ENCODE measurements at regions not wholly inside any gene's neighbourhood (a gene's known extent, or its start where the extent isn't known, plus 50 kb on each side); places are given as distances from the start of the nearest gene placed in this dataset.
"Not testable (repeated sequence)": the region's sequence is repeated elsewhere in the genome, so short reads cannot be mapped to it uniquely, and the experiment has no call there.

GRCh38 chr4:115456231-115456630 lies 342.8 kb upstream of the NDST4 start:
- Mint-ChIP-seq H3K9me3 (no peaks in the 10 kb centered on the region), H3K4me3 (no peak overlapping the region), H3K36me3 (ENCODE audit: low read depth) (no peaks in the 10 kb centered on the region), H3K4me1 (peaks cover 6% of the 10 kb centered on the region), H3K27me3 (ENCODE audit: low read depth) (no peaks in the 10 kb centered on the region), H3K27ac (no peak overlapping the region)
- no peak for TF ChIP-seq CTCF (IDR thresholded peaks at IDR 0.05; ENCODE audit: unreplicated experiment in 3 of 3)

GRCh38 chr4:115454228-115454627 lies 340.8 kb upstream of the NDST4 start:
- Mint-ChIP-seq H3K27ac (no peak overlapping the region), H3K9me3 (no peaks in the 10 kb centered on the region), H3K4me1 (peaks cover 6% of the 10 kb centered on the region)

GRCh38 chr4:115453416-115453815 lies 340.0 kb upstream of the NDST4 start:
- H3K27ac Mint-ChIP-seq = no peak overlapping the region
- H3K4me1 Mint-ChIP-seq = peaks cover 6% of the 10 kb centered on the region
- no peak for TF ChIP-seq CTCF (IDR thresholded peaks at IDR 0.05; ENCODE audit: unreplicated experiment in 3 of 3)
- H3K36me3 Mint-ChIP-seq (ENCODE audit: low read depth) = no peaks in the 10 kb centered on the region
- H3K9me3 Mint-ChIP-seq = no peaks in the 10 kb centered on the region
- H3K27me3 Mint-ChIP-seq (ENCODE audit: low read depth) = no peaks in the 10 kb centered on the region
- no peak overlapping the region for H3K4me3 Mint-ChIP-seq

More at GRCh38 chr4:115454228-115454627, 340.8 kb upstream of the NDST4 start:
- Mint-ChIP-seq H3K27me3 (ENCODE audit: low read depth) (no peaks in the 10 kb centered on the region), H3K36me3 (ENCODE audit: low read depth) (no peaks in the 10 kb centered on the region), H3K4me3 (no peak overlapping the region)
- TF ChIP-seq CTCF (IDR thresholded peaks at IDR 0.05; ENCODE audit: unreplicated experiment in 3 of 3) = no peak

GRCh38 chr4:115452229-115452628 lies 338.8 kb upstream of the NDST4 start:
- H3K4me3 Mint-ChIP-seq; H3K36me3 Mint-ChIP-seq (ENCODE audit: low read depth); H3K27me3 Mint-ChIP-seq (ENCODE audit: low read depth); H3K27ac Mint-ChIP-seq; H3K9me3 Mint-ChIP-seq; H3K4me1 Mint-ChIP-seq: not testable (repeated sequence)

GRCh38 chr4:115437739-115438138 lies 324.3 kb upstream of the NDST4 start:
- H3K27ac Mint-ChIP-seq = no peak overlapping the region
- no peaks in the 10 kb centered on the region for H3K27me3 Mint-ChIP-seq (ENCODE audit: low read depth)
- H3K4me1 Mint-ChIP-seq = no peaks in the 10 kb centered on the region
- no peak overlapping the region for H3K4me3 Mint-ChIP-seq
- TF ChIP-seq CTCF (IDR thresholded peaks at IDR 0.05; ENCODE audit: unreplicated experiment in 3 of 3) = no peak
- no peaks in the 10 kb centered on the region for H3K9me3 Mint-ChIP-seq
- H3K36me3 Mint-ChIP-seq (ENCODE audit: low read depth) = no peaks in the 10 kb centered on the region

GRCh38 chr4:115433491-115433890 lies 320.1 kb upstream of the NDST4 start:
- no peaks in the 10 kb centered on the region for H3K9me3 Mint-ChIP-seq
- no peaks in the 10 kb centered on the region for H3K4me1 Mint-ChIP-seq
- no peak for TF ChIP-seq CTCF (IDR thresholded peaks at IDR 0.05; ENCODE audit: unreplicated experiment in 3 of 3)
- no peak overlapping the region for H3K27ac Mint-ChIP-seq
- H3K27me3 Mint-ChIP-seq (ENCODE audit: low read depth) = no peaks in the 10 kb centered on the region
- no peak overlapping the region for H3K4me3 Mint-ChIP-seq
- no peaks in the 10 kb centered on the region for H3K36me3 Mint-ChIP-seq (ENCODE audit: low read depth)

Data from nephron (organoid).